Bronchial epithelial cell (primary cell): ENCODE measurements at regions not wholly inside any gene's neighbourhood (a gene's known extent, or its start where the extent isn't known, plus 50 kb on each side); places are given as distances from the start of the nearest gene placed in this dataset.

ENCODE experiments used
- DNase-seq: peaks from one replicate; pipeline ENCODE4 v3.0.0-alpha.2; 2010; ENCODE audit warnings: low read depth
- FAIRE-seq: peaks from 2 replicates; lab custom pipeline; 2011; peaks lifted over from hg19 to GRCh38; lab: Jason Lieb, UNC
- H3K27me3 ChIP-seq: 2 replicates; pipeline ENCODE4 v1.5.1; 2011; ENCODE audit warnings: low read length; ENCODE audit not compliant: control insufficient read depth, insufficient read depth
- H3K36me3 ChIP-seq: 2 replicates; pipeline ENCODE4 v1.5.1; 2011; ENCODE audit warnings: low read length; ENCODE audit not compliant: control insufficient read depth, insufficient read depth
- H3K4me3 ChIP-seq: 2 replicates; pipeline ENCODE4 v1.5.1; 2011; ENCODE audit warnings: mild to moderate bottlenecking, low read depth, low read length, control low read depth
- TF ChIP-seq, protein P1 (sequence below): IDR thresholded peaks from 2 replicates; pipeline ENCODE4 v1.5.1; 2011; ENCODE audit warnings: mild to moderate bottlenecking, moderate library complexity, low read length, control low read depth, inconsistent platforms; ENCODE audit not compliant: insufficient read depth, severe bottlenecking

DNA sequence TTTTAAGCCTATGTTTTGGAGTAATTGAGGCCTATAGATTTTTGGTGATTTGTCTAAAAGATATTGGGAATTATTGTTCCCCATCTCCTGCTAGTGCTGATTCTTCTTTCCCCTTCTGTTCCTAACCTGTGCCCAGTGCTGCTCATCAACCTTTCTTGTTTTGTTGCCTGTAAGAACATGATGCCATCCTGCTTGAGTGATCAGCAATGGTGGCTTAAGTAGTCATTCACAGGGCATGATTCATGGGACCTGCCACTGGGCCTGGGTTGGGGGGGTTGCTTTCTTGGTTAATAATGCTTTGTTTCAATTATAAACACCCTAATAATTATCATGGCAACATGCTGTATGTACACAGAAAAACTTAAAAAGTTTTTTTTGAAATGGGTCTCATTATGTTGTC lies 562.9 kb upstream of the SETBP1 start:
- H3K4me3 ChIP-seq, result no peak overlapping the region
- DNase-seq (peak; percentile 34), FAIRE-seq (no peak)
- no peaks in the 10 kb centered on the region for H3K36me3 ChIP-seq
- no peaks in the 10 kb centered on the region for H3K27me3 ChIP-seq
- TF ChIP-seq, protein P1, sequence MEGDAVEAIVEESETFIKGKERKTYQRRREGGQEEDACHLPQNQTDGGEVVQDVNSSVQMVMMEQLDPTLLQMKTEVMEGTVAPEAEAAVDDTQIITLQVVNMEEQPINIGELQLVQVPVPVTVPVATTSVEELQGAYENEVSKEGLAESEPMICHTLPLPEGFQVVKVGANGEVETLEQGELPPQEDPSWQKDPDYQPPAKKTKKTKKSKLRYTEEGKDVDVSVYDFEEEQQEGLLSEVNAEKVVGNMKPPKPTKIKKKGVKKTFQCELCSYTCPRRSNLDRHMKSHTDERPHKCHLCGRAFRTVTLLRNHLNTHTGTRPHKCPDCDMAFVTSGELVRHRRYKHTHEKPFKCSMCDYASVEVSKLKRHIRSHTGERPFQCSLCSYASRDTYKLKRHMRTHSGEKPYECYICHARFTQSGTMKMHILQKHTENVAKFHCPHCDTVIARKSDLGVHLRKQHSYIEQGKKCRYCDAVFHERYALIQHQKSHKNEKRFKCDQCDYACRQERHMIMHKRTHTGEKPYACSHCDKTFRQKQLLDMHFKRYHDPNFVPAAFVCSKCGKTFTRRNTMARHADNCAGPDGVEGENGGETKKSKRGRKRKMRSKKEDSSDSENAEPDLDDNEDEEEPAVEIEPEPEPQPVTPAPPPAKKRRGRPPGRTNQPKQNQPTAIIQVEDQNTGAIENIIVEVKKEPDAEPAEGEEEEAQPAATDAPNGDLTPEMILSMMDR, result no peak

DNA sequence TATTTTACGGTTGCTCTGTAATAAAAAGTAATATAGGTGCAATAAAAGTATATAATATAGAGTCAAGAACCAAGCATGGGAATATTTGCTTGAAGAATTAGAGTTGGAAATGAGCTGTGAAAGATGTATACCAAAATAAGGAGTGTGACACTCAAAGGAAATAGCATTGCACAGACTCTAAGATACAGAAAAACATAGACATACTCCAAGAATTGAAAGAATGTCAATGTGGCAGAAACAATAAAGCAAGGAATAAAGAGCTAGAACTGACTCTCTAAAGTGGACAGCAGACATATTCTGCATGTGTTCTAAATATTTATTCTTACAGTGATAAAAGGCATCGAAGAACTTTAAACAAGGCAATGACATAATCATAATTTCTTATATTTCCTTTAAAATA lies 561.1 kb upstream of the SETBP1 start:
- FAIRE-seq (no peak), DNase-seq (no peak)
- H3K27me3 ChIP-seq, result no peaks in the 10 kb centered on the region
- no peak overlapping the region for H3K4me3 ChIP-seq
- no peaks in the 10 kb centered on the region for H3K36me3 ChIP-seq
- TF ChIP-seq, protein P1, result no peak

DNA sequence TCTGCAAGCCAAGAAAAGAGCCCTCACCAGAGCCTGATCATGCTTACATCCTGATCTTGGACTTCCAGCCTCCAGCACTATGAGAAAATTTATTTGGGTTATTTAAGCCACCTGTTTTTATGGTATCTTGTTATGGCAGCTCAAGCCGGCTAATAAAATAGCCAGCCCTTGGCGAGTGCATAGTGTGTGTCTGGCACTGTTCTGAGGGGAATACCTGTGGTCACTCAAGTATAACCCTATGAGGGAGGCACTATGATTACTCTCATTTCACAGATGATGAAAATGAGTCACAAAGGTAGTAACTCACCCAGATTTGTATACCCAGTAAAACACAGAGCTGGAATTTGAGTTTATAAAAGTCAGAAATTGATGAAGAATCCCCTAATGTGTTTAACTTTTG lies 556.9 kb upstream of the SETBP1 start:
- FAIRE-seq (no peak), DNase-seq (peak; percentile 55)
- H3K27me3 ChIP-seq, result no peaks in the 10 kb centered on the region
- H3K4me3 ChIP-seq, result no peak overlapping the region
- H3K36me3 ChIP-seq, result no peaks in the 10 kb centered on the region
- TF ChIP-seq, protein P1, result no peak

DNA sequence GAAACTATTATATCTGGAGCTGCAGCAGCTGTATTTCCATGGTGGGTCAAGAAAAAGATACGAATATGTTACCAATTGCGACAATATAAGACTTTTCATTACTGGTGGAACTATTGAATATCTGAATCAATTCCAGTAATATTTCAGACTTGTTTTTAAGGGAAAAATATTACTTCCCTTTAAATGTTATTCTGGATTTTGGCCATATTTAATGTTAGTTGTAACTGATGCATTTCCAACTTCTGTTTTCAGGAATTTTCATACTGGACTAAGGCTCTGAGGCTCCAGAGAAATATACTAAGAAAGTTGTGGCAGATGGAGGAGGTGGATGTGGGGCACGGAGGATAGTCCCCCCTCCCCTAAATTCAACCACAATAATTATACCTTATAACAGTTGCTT lies 555.2 kb upstream of the SETBP1 start:
- TF ChIP-seq, protein P1, result no peak

DNA sequence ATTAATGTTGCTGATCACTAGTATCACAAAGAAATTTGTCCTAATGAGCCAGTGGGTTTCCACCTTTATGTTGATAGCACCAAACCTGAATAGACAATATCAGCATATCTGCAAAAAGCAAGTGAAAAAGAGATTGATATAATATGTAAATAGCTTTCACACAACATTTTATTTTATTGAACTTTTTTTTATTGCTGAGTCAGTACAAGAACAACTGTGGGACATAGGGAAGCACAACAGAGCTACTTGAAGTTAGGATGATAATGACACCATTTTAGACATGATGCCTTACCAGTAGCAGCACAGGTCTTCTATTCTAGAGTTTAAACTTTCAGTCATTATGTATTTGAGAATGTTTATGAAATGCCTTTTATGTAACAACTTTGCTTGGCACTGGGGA lies 554.1 kb upstream of the SETBP1 start:
- no peak overlapping the region for H3K4me3 ChIP-seq
- FAIRE-seq, result no peak
- TF ChIP-seq, protein P1, result no peak
- DNase-seq, result no peak
- H3K36me3 ChIP-seq, result no peaks in the 10 kb centered on the region
- no peaks in the 10 kb centered on the region for H3K27me3 ChIP-seq

More for the DNA sequence above, 555.2 kb upstream of the SETBP1 start:
- no peak for FAIRE-seq
- Histone ChIP-seq H3K4me3 (no peak overlapping the region), H3K27me3 (no peaks in the 10 kb centered on the region), H3K36me3 (no peaks in the 10 kb centered on the region)
- no peak for DNase-seq

DNA sequence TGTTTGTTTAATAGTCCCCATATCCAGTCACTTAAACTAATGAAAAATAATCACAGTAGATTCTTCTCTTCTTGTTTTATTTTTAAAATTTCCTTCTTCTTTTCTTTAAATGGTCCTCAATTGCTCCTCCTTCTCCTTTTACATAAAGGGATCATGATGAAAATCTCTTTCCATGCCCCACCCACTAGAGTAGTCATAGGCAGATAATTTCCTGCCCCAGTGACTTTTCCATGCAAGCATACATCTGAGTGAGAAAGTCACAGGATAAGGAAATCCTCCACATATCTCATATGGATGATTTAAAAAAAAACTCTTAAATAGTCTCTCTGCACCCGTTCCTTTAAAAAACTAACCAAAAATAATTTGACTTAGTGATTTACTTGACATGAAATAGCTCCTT lies 552.3 kb upstream of the SETBP1 start:
- FAIRE-seq (no peak), DNase-seq (peak; percentile 69)
- Histone ChIP-seq H3K36me3 (no peaks in the 10 kb centered on the region), H3K4me3 (no peak overlapping the region), H3K27me3 (no peaks in the 10 kb centered on the region)
- TF ChIP-seq, protein P1, result no peak
